Left ventricle myocardium superior (tissue), 1 donor: ENCODE measurements at regions not wholly inside any gene's neighbourhood (a gene's known extent, or its start where the extent isn't known, plus 50 kb on each side); places are given as distances from the start of the nearest gene placed in this dataset.
"Not testable (repeated sequence)": the region's sequence is repeated elsewhere in the genome, so short reads cannot be mapped to it uniquely, and the experiment has no call there.

ENCODE experiments used
- ATAC-seq: fragments of 200-7000 bp; cut with Tn5 transposase; one replicate; pipeline ENCODE4 v1.9.1; 2020; ENCODE audit warnings: mild to moderate bottlenecking, moderate library complexity
- DNase-seq: peaks from one replicate; pipeline ENCODE4 v3.0.0-alpha.2; 2020
- intact Hi-C: fragments of 100-400 bp; cut with micrococcal nuclease; formaldehyde crosslinking; loops from one replicate; pipeline ENCODE4 v1.11.0; 2022
- donor health status: DM: no; HTN: yes; CAD: no; lungs with severe emphysema.

- DNase-seq (no peak), ATAC-seq (no peak)
- intact Hi-C loops, result no loop called here
Measured at GRCh38 chr7:14092331-14092730, 102.9 kb upstream of the ETV1 start.

- DNase-seq (no peak), ATAC-seq (no peak)
- intact Hi-C loops, result no loop called here
Measured at GRCh38 chr7:14085901-14086300, 96.4 kb upstream of the ETV1 start.

GRCh38 chr7:14083761-14084160, 94.3 kb upstream of the ETV1 start:
- ATAC-seq, result no peak

GRCh38 chr7:14073988-14074387, 84.5 kb upstream of the ETV1 start:
- intact Hi-C loops, result no loop called here
- ATAC-seq (no peak), DNase-seq (no peak)

More at GRCh38 chr7:14083761-14084160, 94.3 kb upstream of the ETV1 start:
- intact Hi-C loops, result no loop called here
- DNase-seq, result no peak

- ATAC-seq (peak; percentile 63), DNase-seq (no peak)
- intact Hi-C loops, result no loop called here
Measured at GRCh38 chr7:14073543-14073942, 84.1 kb upstream of the ETV1 start.

GRCh38 chr7:14071045-14071444, 81.6 kb upstream of the ETV1 start:
- ATAC-seq (no peak), DNase-seq (no peak)
- intact Hi-C loops, result no loop called here

- intact Hi-C loops, result no loop called here
- DNase-seq (no peak), ATAC-seq (no peak)
Measured at GRCh38 chr7:14069961-14070360, 80.5 kb upstream of the ETV1 start.

GRCh38 chr7:14066783-14067182, 77.3 kb upstream of the ETV1 start:
- intact Hi-C loops, ATAC-seq, DNase-seq: not testable (repeated sequence)

GRCh38 chr7:14065286-14065685, 75.8 kb upstream of the ETV1 start:
- intact Hi-C loops, result no loop called here
- no peak for ATAC-seq
- DNase-seq, result no peak

GRCh38 chr7:14055813-14056212, 66.3 kb upstream of the ETV1 start:
- no peak for ATAC-seq
- intact Hi-C loops, result no loop called here
- no peak for DNase-seq

- intact Hi-C loops, result no loop called here
- ATAC-seq, result no peak
- DNase-seq, result no peak
Measured at GRCh38 chr7:14054125-14054524, 64.7 kb upstream of the ETV1 start.

GRCh38 chr7:14048889-14049288, 59.4 kb upstream of the ETV1 start:
- DNase-seq (no peak), ATAC-seq (no peak)
- intact Hi-C loops, result no loop called here

GRCh38 chr7:14047709-14048399, 58.4 kb upstream of the ETV1 start:
- intact Hi-C loops, result no loop called here
- ATAC-seq (no peak), DNase-seq (no peak)

- DNase-seq, result no peak
- intact Hi-C loops, result no loop called here
- ATAC-seq, result no peak
Measured at GRCh38 chr7:14045651-14046050, 56.2 kb upstream of the ETV1 start.

GRCh38 chr7:14040528-14040927, 51.1 kb upstream of the ETV1 start:
- intact Hi-C loops, result no loop called here
- DNase-seq (no peak), ATAC-seq (no peak)
